Gastroesophageal sphincter (tissue), 4 donors: ENCODE measurements at regions not wholly inside any gene's neighbourhood (a gene's known extent, or its start where the extent isn't known, plus 50 kb on each side); places are given as distances from the start of the nearest gene placed in this dataset.

ENCODE experiments used
- ATAC-seq: fragments of 150-250 bp; one replicate; pipeline ENCODE4 v1.9.1; 2016; ENCODE audit warnings: mild to moderate bottlenecking, moderate library complexity
- H3K27ac ChIP-seq, 4 donors: fragments of 200-600 bp; sonication (generic) in 3 of 4; 1 replicate in 3 of 4; 2 replicates in 1 of 4; pipeline ENCODE4 v1.5.1; 2016 to 2019
- H3K27me3 ChIP-seq: fragments of 200-600 bp; sonication (generic); one replicate; pipeline ENCODE4 v1.5.1; 2019
- H3K36me3 ChIP-seq, 2 donors: fragments of 200-600 bp; sonication (generic); one replicate each; pipeline ENCODE4 v1.5.1; 2019; ENCODE audit warnings: control low read depth in 1 of 2
- H3K4me1 ChIP-seq, 3 donors: fragments of 200-600 bp; sonication (generic); 1 replicate in 2 of 3; 2 replicates in 1 of 3; pipeline ENCODE4 v1.5.1; 2016 to 2019; ENCODE audit warnings: control low read depth in 2 of 3
- H3K4me3 ChIP-seq, 2 donors: fragments of 200-600 bp; sonication (generic); one replicate each; pipeline ENCODE4 v1.5.1; 2019; ENCODE audit warnings: mild to moderate bottlenecking in 1 of 2, moderate library complexity in 1 of 2
- H3K9me3 ChIP-seq, 3 donors: fragments of 200-600 bp; sonication (generic); one replicate each; pipeline ENCODE4 v1.5.1; 2017 to 2019; ENCODE audit warnings: control low read depth in 2 of 3
- CTCF ChIP-seq, 4 experiments: fragments of 200-600 bp in 2 of 4; fragments of 450-650 bp in 2 of 4; sonication (generic) in 1 of 4; IDR thresholded peaks; one replicate each; pipeline ENCODE4 v1.5.1; 2017 to 2019; ENCODE audit warnings: antibody characterized with exemption in 4 of 4, mild to moderate bottlenecking in 2 of 4, moderate library complexity in 2 of 4
- EP300 ChIP-seq: sonication (generic); formaldehyde crosslinking; IDR thresholded peaks from one replicate; pipeline ENCODE4 v1.6.1; 2017; ENCODE audit warnings: antibody characterized with exemption, mild to moderate bottlenecking
- POLR2A ChIP-seq, 2 donors: fragments of 450-650 bp; IDR thresholded peaks; one replicate each; pipeline ENCODE4 v1.6.1; 2017; ENCODE audit warnings: antibody characterized with exemption in 2 of 2, mild to moderate bottlenecking in 2 of 2, moderate library complexity in 1 of 2
- POLR2AphosphoS5 ChIP-seq: sonication (generic); formaldehyde crosslinking; IDR thresholded peaks from one replicate; pipeline ENCODE4 v1.6.1; 2017; ENCODE audit warnings: antibody characterized with exemption
- WGBS, 2 donors: methylation state at CpG; one replicate each; pipeline ENCODE4 v1.1.5; 2018; ENCODE audit warnings: low coverage in 1 of 2; 5-methylcytosine and 5-hydroxymethylcytosine counted together

- peaks cover 0 to 9% (median 0%) of the 10 kb centered on the region in 3 donors for H3K9me3 ChIP-seq
- H3K27ac ChIP-seq: no peak overlapping the region
- no peak for ATAC-seq
- no peaks in the 10 kb centered on the region for H3K4me1 ChIP-seq
- H3K4me3 ChIP-seq: no peak overlapping the region
- no peak for TF ChIP-seq POLR2AphosphoS5
- peaks cover 8% of the 10 kb centered on the region for H3K27me3 ChIP-seq
- no peaks in the 10 kb centered on the region for H3K36me3 ChIP-seq
Measured at GRCh38 chr2:199024224-199024623, 433.5 kb downstream of the SATB2 start.

GRCh38 chr2:199019898-199020507, 437.7 kb downstream of the SATB2 start:
- Histone ChIP-seq H3K27ac (no peak overlapping the region), H3K36me3 (no peaks in the 10 kb centered on the region), H3K4me3 (no peak overlapping the region), H3K9me3 (no peaks in the 10 kb centered on the region), H3K27me3 (no peaks in the 10 kb centered on the region), H3K4me1 (no peaks in the 10 kb centered on the region)
- ATAC-seq: no peak
- 29 to 32% methylated on average over 4 of the region's 4 CpGs for WGBS, 2 donors
- TF ChIP-seq POLR2AphosphoS5: no peak

DNA sequence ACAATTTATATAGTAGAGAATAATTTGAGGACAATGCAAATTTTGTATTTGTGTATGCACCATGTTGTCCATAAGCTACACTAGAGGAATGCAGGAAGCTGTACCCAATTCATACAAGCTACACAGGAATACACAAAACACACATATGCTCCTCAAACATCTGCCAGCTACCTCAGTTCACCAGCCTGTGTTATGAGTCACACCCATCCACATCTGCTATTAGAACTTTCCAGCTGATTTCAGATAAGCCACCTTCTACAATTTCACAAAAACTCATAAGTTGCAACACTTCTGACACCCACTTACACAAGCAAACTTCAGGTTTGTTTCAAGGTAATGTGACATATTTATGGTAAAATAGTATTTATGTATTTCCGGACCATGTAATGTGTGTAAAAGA, 438.9 kb downstream of the SATB2 start:
- Histone ChIP-seq H3K27ac (no peak overlapping the region), H3K36me3 (no peaks in the 10 kb centered on the region), H3K9me3 (no peaks in the 10 kb centered on the region), H3K27me3 (no peaks in the 10 kb centered on the region), H3K4me1 (no peaks in the 10 kb centered on the region), H3K4me3 (no peak overlapping the region)
- no peak for ATAC-seq
- TF ChIP-seq EP300: no peak
- no peak for TF ChIP-seq POLR2AphosphoS5
- TF ChIP-seq POLR2A (IDR thresholded peaks at IDR 0.05): no peak
- TF ChIP-seq CTCF (IDR thresholded peaks at IDR 0.05): no peak
- 0% methylated on average over 1 of the region's 1 CpG for WGBS, 2 donors

GRCh38 chr2:199015072-199015471, 442.7 kb downstream of the SATB2 start:
- no peaks in the 10 kb centered on the region for H3K27me3 ChIP-seq
- no peaks in the 10 kb centered on the region for H3K36me3 ChIP-seq
- peaks cover 0 to 14% (median 0%) of the 10 kb centered on the region in 3 donors for H3K9me3 ChIP-seq
- TF ChIP-seq EP300: no peak
- TF ChIP-seq POLR2AphosphoS5: no peak
- TF ChIP-seq CTCF (IDR thresholded peaks at IDR 0.05): no peak
- TF ChIP-seq POLR2A (IDR thresholded peaks at IDR 0.05): no peak
- H3K4me3 ChIP-seq: no peak overlapping the region
- H3K4me1 ChIP-seq: no peaks in the 10 kb centered on the region
- no peak overlapping the region for H3K27ac ChIP-seq
- no peak for ATAC-seq

DNA sequence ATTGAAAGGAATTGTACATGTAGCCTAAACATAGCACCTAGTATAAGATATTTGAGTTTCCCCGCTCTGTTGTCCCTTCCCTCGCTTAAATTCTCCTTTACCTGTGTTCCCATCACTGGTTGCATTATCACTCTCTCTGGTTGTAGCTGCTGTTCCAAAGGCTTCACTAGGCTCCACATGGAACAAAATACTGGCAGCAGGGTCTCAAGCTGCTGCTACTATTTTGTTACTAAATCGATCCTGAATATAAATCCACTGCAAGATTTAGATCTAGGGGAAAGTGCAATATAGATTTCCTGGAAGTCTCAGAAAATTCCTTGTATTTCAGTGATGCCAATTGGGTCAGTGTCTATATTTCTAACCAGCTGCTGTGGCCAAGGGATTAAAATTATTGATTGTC, 443.5 kb downstream of the SATB2 start:
- no peak for TF ChIP-seq EP300
- no peak for TF ChIP-seq POLR2AphosphoS5
- TF ChIP-seq POLR2A (IDR thresholded peaks at IDR 0.05): no peak
- TF ChIP-seq CTCF (IDR thresholded peaks at IDR 0.05): no peak
- H3K4me3 ChIP-seq: no peak overlapping the region
- peaks cover 0 to 22% (median 0%) of the 10 kb centered on the region in 3 donors for H3K9me3 ChIP-seq
- ATAC-seq: no peak
- no peaks in the 10 kb centered on the region for H3K4me1 ChIP-seq
- no peaks in the 10 kb centered on the region for H3K27me3 ChIP-seq
- 76 to 92% methylated on average over 3 of the region's 3 CpGs for WGBS, 2 donors
- H3K27ac ChIP-seq: no peak overlapping the region
- no peaks in the 10 kb centered on the region for H3K36me3 ChIP-seq

- no peak for ATAC-seq
- Histone ChIP-seq H3K27ac (no peak overlapping the region), H3K4me1 (no peaks in the 10 kb centered on the region), H3K4me3 (no peak overlapping the region), H3K9me3 (peaks cover 0 to 42% (median 0%) of the 10 kb centered on the region in 3 donors), H3K36me3 (no peaks in the 10 kb centered on the region), H3K27me3 (no peaks in the 10 kb centered on the region)
- TF ChIP-seq POLR2AphosphoS5 (no peak), EP300 (no peak), POLR2A (IDR thresholded peaks at IDR 0.05) (no peak), CTCF (IDR thresholded peaks at IDR 0.05) (no peak)
- WGBS, 2 donors: no CpG with 5 or more reads among the region's 4 CpGs
Measured at GRCh38 chr2:199011908-199012307, 445.8 kb downstream of the SATB2 start.
